ENCODE measurements at regions not wholly inside any gene's neighbourhood (a gene's known extent, or its start where the extent isn't known, plus 50 kb on each side); places are given as distances from the start of the nearest gene placed in this dataset.

- TF ChIP-seq BCLAF1 (IDR thresholded peaks at IDR 0.05), result no peak
- no peak for TF ChIP-seq ETV6 (conservative IDR thresholded peaks at IDR 0.05 in 1 of 2, IDR thresholded peaks at IDR 0.05 in 1 of 2; ENCODE audit: borderline replicate concordance in 1 of 2, low read depth in 1 of 2)
- no peak for TF ChIP-seq USF1 (IDR thresholded peaks at IDR 0.05; ENCODE audit: borderline replicate concordance, extremely low read length, insufficient read depth, low read depth, low read length)
- no peak for TF ChIP-seq LARP7 (IDR thresholded peaks at IDR 0.05)
- no peak for TF ChIP-seq ZSCAN29 (IDR thresholded peaks at IDR 0.05)
- no peak for TF ChIP-seq NFYB (IDR thresholded peaks at IDR 0.05; ENCODE audit: insufficient read depth, low read depth, low read length)
- no peak for TF ChIP-seq SIX5 (IDR thresholded peaks at IDR 0.05; ENCODE audit: low read depth, low read length, severe bottlenecking)
- TF ChIP-seq SPI1 (IDR thresholded peaks at IDR 0.05; ENCODE audit: borderline replicate concordance, insufficient read depth, low read depth, low read length), result peak; percentile 74; the same call in 1 of the 2 replicates
- TF ChIP-seq MYC (IDR thresholded peaks at IDR 0.05; ENCODE audit: insufficient read depth, insufficient read length, insufficient replicate concordance, low read length, severe bottlenecking), result no peak
- no peak for TF ChIP-seq CUX1 (IDR thresholded peaks at IDR 0.05; ENCODE audit: insufficient replicate concordance, low read depth, low read length)
- no peak for TF ChIP-seq PBX3 (IDR thresholded peaks at IDR 0.05; ENCODE audit: insufficient replicate concordance, low read depth, low read length)
- no peak for TF ChIP-seq SUPT20H (IDR thresholded peaks at IDR 0.05; ENCODE audit: borderline replicate concordance, control insufficient read depth, low read depth, low read length)
- no peak for TF ChIP-seq TAF1 (IDR thresholded peaks at IDR 0.05; ENCODE audit: borderline replicate concordance, low read depth, low read length)
- TF ChIP-seq CTCF (IDR thresholded peaks at IDR 0.05 in 2 of 3, conservative IDR thresholded peaks at IDR 0.05 in 1 of 3; ENCODE audit: control insufficient read depth in 2 of 3, extremely low read depth in 1 of 3, insufficient read depth in 1 of 3, low read depth in 3 of 3, low read length in 3 of 3), result no peak
- TF ChIP-seq JUNB (IDR thresholded peaks at IDR 0.05), result no peak
Measured at GRCh38 chr13:80400865-80401426, 60.0 kb upstream of the SPRY2 start (continued).

All from GM12878 (cell line).